ENCODE measurements at regions not wholly inside any gene's neighbourhood (a gene's known extent, or its start where the extent isn't known, plus 50 kb on each side); places are given as distances from the start of the nearest gene placed in this dataset.
A peak's percentile ranks its signal among the peaks of the same experiment; 100 is the strongest.

DNA sequence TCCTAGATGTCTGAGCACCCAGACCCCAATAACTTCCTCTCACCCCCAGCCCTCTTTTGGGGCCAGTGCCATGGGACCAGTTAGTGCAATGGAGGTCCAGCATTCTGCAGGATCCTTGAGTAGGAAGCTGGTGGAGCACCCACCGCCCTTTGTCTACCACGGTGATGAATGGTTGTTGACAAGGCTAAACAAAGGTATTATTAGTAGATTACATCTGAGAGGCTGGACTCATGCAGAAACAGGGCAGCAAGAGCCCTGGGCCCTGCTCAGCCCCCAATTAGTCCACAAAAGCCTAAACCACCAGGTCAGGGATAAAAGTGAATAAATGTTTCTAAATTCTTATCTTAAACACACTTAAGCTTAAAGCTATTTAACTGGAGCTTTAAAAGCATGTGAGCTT is 196.5 kb upstream of the TSHZ3 start:
- Histone ChIP-seq H3K9me3 (no peaks in the 10 kb centered on the region), H3K27me3 (no peaks in the 10 kb centered on the region), H3K4me3 (no peak overlapping the region), H3K36me3 (no peaks in the 10 kb centered on the region), H3K4me1 (no peaks in the 10 kb centered on the region), H3K27ac (no peak overlapping the region)
- DNase-seq (ENCODE audit: extremely low spot score in 2 of 2): peak; percentile 49 to 74
- intact Hi-C loops (cut with DNase I): no loop called here
- TF ChIP-seq POLR2AphosphoS5 (IDR thresholded peaks at IDR 0.05; ENCODE audit: insufficient read depth in 1 of 2, low read depth in 1 of 2) (no peak), POLR2A (IDR thresholded peaks at IDR 0.05) (no peak)
- TF ChIP-seq, protein P1, sequence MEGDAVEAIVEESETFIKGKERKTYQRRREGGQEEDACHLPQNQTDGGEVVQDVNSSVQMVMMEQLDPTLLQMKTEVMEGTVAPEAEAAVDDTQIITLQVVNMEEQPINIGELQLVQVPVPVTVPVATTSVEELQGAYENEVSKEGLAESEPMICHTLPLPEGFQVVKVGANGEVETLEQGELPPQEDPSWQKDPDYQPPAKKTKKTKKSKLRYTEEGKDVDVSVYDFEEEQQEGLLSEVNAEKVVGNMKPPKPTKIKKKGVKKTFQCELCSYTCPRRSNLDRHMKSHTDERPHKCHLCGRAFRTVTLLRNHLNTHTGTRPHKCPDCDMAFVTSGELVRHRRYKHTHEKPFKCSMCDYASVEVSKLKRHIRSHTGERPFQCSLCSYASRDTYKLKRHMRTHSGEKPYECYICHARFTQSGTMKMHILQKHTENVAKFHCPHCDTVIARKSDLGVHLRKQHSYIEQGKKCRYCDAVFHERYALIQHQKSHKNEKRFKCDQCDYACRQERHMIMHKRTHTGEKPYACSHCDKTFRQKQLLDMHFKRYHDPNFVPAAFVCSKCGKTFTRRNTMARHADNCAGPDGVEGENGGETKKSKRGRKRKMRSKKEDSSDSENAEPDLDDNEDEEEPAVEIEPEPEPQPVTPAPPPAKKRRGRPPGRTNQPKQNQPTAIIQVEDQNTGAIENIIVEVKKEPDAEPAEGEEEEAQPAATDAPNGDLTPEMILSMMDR (IDR thresholded peaks at IDR 0.05): no peak

DNA sequence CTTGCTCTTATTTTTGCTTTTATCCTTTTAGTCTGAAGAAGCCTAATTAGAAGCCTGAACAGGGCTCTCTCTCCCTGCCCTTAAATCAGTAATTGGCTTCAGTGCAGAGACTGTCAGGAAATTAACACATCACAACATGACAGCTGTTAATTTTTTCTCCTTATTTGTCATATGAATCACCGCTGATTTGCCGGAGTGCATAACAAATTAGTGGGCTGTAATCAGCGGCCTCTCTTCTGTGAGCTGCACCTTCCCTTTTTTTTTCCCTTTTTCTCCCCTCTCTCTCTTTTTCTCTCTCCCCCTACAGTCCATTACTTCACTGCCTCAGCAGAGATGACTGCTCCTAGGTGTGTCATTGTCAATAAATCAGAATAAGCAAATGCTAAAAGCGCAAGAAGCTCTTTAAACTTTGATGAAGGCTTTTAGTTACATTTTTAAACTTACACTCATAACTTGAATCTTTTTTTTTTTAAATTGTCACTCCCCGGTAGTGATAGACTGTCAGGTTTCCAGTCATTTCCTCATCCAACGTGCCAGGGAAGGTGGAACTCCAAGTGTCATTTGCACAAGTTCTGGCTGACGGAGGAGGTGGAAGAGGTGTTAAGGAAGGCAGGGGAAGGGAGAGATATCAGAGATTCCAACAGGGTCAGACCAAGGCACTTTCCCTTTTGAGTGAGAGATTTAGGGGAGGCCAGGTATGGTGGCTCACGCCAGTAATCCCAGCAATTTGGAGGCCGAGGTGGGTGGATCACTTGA is 197.1 kb upstream of the TSHZ3 start:
- TF ChIP-seq, protein P1 (IDR thresholded peaks at IDR 0.05): no peak
- TF ChIP-seq POLR2AphosphoS5 (IDR thresholded peaks at IDR 0.05; ENCODE audit: insufficient read depth in 1 of 2, low read depth in 1 of 2): no peak
- no peak for TF ChIP-seq POLR2A (IDR thresholded peaks at IDR 0.05)
- no peak for DNase-seq (ENCODE audit: extremely low spot score in 2 of 2)
- Histone ChIP-seq H3K27me3 (no peaks in the 10 kb centered on the region), H3K9me3 (no peaks in the 10 kb centered on the region), H3K27ac (no peak overlapping the region), H3K4me1 (no peaks in the 10 kb centered on the region), H3K4me3 (no peak overlapping the region), H3K36me3 (no peaks in the 10 kb centered on the region)
- intact Hi-C loops (cut with DNase I): no loop called here

DNA sequence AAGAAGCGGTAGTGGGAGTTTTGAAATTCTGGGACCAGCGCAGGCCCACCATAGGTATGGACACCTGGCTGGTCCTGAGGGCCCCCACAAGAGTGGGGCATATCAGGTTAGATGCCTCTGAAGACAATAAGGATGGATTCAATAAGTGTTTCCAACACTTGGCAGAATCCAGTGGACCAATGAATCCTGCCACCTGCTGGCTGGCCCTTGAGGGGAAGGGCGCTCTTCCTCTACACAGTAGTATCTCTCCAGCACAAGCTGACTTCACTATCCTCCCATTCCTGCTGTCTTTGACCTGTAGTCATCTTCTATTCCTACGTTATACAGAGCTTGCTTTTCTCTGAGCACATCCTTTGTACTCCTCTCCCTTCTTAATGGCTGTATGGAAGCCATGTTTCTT is 199.7 kb upstream of the TSHZ3 start:
- no peaks in the 10 kb centered on the region for H3K27me3 ChIP-seq
- TF ChIP-seq, protein P1 (IDR thresholded peaks at IDR 0.05): no peak
- TF ChIP-seq POLR2AphosphoS5 (IDR thresholded peaks at IDR 0.05; ENCODE audit: insufficient read depth in 1 of 2, low read depth in 1 of 2) (no peak), POLR2A (IDR thresholded peaks at IDR 0.05) (no peak)
- H3K9me3 ChIP-seq: no peaks in the 10 kb centered on the region
- no peak for DNase-seq (ENCODE audit: extremely low spot score in 2 of 2)
- H3K27ac ChIP-seq: no peak overlapping the region
- no peak overlapping the region for H3K4me3 ChIP-seq
- no peaks in the 10 kb centered on the region for H3K4me1 ChIP-seq
- H3K36me3 ChIP-seq: no peaks in the 10 kb centered on the region
- intact Hi-C loops (cut with DNase I): no loop called here

DNA sequence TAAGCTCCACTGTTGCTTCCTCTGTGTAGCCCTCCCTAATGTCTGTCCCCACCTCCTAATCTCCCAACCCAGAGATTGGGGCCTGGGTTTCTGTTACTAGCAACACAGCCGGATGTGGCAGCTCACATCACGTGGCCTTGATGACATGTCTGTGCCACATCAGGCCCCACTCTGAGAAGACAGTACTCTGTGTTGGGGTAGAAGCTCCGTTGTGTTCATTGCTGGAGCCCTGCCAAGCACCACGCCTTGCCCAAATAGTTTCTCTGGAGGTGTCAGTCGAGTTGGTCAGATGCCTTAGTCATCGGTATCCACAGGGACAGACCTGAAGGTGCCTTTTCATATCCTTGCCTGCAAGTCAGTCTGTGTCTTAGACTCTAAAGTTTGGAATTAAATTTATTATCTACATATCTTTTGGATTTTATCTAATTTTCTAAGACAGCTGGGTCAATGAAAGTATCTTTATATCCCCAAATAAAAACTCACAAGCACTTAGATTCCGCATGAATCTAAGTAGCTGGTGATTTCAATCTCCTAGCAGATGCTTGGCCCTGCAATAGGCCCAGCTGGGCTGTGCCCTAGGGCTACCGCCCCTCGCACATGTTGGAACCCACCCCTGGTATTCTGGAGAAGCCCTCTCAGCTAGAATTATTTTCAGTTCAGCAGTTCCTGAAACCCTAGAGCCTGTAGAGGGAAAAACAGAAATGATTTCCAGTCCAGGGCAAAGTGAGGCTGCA is 204.0 kb upstream of the TSHZ3 start:
- TF ChIP-seq, protein P1 (IDR thresholded peaks at IDR 0.05): no peak
- TF ChIP-seq POLR2A (IDR thresholded peaks at IDR 0.05): no peak
- TF ChIP-seq POLR2AphosphoS5 (IDR thresholded peaks at IDR 0.05; ENCODE audit: insufficient read depth in 1 of 2, low read depth in 1 of 2): no peak
- Histone ChIP-seq H3K27me3 (no peaks in the 10 kb centered on the region), H3K36me3 (no peaks in the 10 kb centered on the region), H3K27ac (no peak overlapping the region), H3K9me3 (no peaks in the 10 kb centered on the region), H3K4me1 (no peaks in the 10 kb centered on the region), H3K4me3 (no peak overlapping the region)
- intact Hi-C loops (cut with DNase I): no loop called here
- DNase-seq (ENCODE audit: extremely low spot score in 2 of 2): no peak

DNA sequence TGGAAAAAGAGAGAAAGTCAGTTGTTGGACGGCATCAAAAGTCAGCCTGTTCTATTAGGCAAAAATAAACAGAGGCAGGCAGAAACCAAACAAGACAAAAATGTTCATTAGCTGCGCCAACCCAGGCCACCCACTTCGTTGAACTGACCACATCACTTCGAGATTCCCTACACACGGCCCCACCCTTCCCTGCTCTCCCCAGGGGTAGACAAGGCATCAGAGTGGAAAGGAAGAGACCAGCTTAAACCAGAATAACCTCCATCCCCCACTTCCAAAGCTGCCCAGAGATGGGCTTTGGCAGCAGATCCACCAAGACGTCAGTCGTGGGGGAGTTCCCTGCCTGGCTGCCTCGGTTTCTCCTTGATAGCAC is 204.6 kb upstream of the TSHZ3 start:
- H3K27ac ChIP-seq: no peak overlapping the region

More for the DNA sequence above, 204.6 kb upstream of the TSHZ3 start:
- Histone ChIP-seq H3K36me3 (no peaks in the 10 kb centered on the region), H3K27me3 (no peaks in the 10 kb centered on the region), H3K9me3 (no peaks in the 10 kb centered on the region), H3K4me3 (no peak overlapping the region), H3K4me1 (no peaks in the 10 kb centered on the region)
- intact Hi-C loops (cut with DNase I): no loop called here
- no peak for DNase-seq (ENCODE audit: extremely low spot score in 2 of 2)
- TF ChIP-seq POLR2AphosphoS5 (IDR thresholded peaks at IDR 0.05; ENCODE audit: insufficient read depth in 1 of 2, low read depth in 1 of 2): no peak
- TF ChIP-seq POLR2A (IDR thresholded peaks at IDR 0.05): no peak
- TF ChIP-seq, protein P1 (IDR thresholded peaks at IDR 0.05): no peak
